ENCODE measurements at regions not wholly inside any gene's neighbourhood (a gene's known extent, or its start where the extent isn't known, plus 50 kb on each side); places are given as distances from the start of the nearest gene placed in this dataset.

- Histone ChIP-seq H3K4me1 (ENCODE audit: insufficient read depth) (peaks cover 5% of the 10 kb centered on the region), H2AFZ (no peak overlapping the region), H3K9me2 (ENCODE audit: insufficient read depth) (no peaks in the 10 kb centered on the region), H3K27me3 (ENCODE audit: insufficient read depth) (no peaks in the 10 kb centered on the region), H4K20me1 (replicated peaks; ENCODE audit: insufficient read depth) (no peaks in the 10 kb centered on the region), H3K27ac (ENCODE audit: low read depth) (no peak overlapping the region), H3K36me3 (ENCODE audit: insufficient read depth) (no peaks in the 10 kb centered on the region), H3K79me2 (replicated peaks; ENCODE audit: insufficient read depth) (no peaks in the 10 kb centered on the region), H3F3A (replicated peaks; ENCODE audit: low read depth) (no peaks in the 10 kb centered on the region), H3K4me3 (no peak overlapping the region), H3K4me2 (no peak overlapping the region)
- peaks cover 4% of the 10 kb centered on the region; the same call in 2 of the 3 replicates for H3K36me3 Mint-ChIP-seq (ENCODE audit: low read depth)
- H3K4me1 Mint-ChIP-seq = no peaks in the 10 kb centered on the region
- no peak overlapping the region for H3K4me3 Mint-ChIP-seq
- TF ChIP-seq ZNF114 (CRISPR knock-in tag; IDR thresholded peaks at IDR 0.05) (no peak), ZNF331 (CRISPR knock-in tag; IDR thresholded peaks at IDR 0.05; ENCODE audit: low read depth) (no peak), CTCF (conservative IDR thresholded peaks at IDR 0.05; ENCODE audit: low read depth in 2 of 2) (no peak), EZH2 (IDR thresholded peaks at IDR 0.05; ENCODE audit: low read depth, unreplicated experiment) (no peak), JUNB (IDR thresholded peaks at IDR 0.05; ENCODE audit: unreplicated experiment) (no peak), NANOG (IDR thresholded peaks at IDR 0.05; ENCODE audit: borderline replicate concordance) (no peak), CREB1 (CRISPR knock-in tag; IDR thresholded peaks at IDR 0.05; ENCODE audit: low read depth) (no peak)
- TF ChIP-seq, protein P1, sequence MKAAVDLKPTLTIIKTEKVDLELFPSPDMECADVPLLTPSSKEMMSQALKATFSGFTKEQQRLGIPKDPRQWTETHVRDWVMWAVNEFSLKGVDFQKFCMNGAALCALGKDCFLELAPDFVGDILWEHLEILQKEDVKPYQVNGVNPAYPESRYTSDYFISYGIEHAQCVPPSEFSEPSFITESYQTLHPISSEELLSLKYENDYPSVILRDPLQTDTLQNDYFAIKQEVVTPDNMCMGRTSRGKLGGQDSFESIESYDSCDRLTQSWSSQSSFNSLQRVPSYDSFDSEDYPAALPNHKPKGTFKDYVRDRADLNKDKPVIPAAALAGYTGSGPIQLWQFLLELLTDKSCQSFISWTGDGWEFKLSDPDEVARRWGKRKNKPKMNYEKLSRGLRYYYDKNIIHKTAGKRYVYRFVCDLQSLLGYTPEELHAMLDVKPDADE (IDR thresholded peaks at IDR 0.05) = no peak
- DNase-seq (ENCODE audit: low spot score) = no peak
- no peak for ATAC-seq
- H3K9me3 Mint-ChIP-seq = peaks cover 4% of the 10 kb centered on the region; the same call in 2 of the 3 replicates
- H3K27me3 Mint-ChIP-seq (ENCODE audit: insufficient read depth, low read depth, poor library complexity) = no peaks in the 10 kb centered on the region
- no peak overlapping the region for H3K27ac Mint-ChIP-seq
These were observed 1346.0 kb upstream of the SPRY2 start for GRCh38 chr13:81686877-81687276.

GRCh38 chr13:81683521-81683920 lies 1342.6 kb upstream of the SPRY2 start:
- no peaks in the 10 kb centered on the region for H3K27me3 ChIP-seq (ENCODE audit: insufficient read depth)
- no peak for ATAC-seq
- Mint-ChIP-seq H3K4me3 (no peak overlapping the region), H3K9me3 (peaks cover 3% of the 10 kb centered on the region; the same call in 2 of the 3 replicates), H3K27me3 (ENCODE audit: insufficient read depth, low read depth, poor library complexity) (no peaks in the 10 kb centered on the region), H3K36me3 (ENCODE audit: low read depth) (no peaks in the 10 kb centered on the region), H3K4me1 (no peaks in the 10 kb centered on the region), H3K27ac (no peak overlapping the region)
- H3K4me1 ChIP-seq (ENCODE audit: insufficient read depth) = no peaks in the 10 kb centered on the region; the same call in 1 of the 2 replicates
- H3K27ac ChIP-seq (ENCODE audit: low read depth) = no peak overlapping the region
- 0 out of 2 replicates have a peak, but pooled peaks cover 4% of the 10 kb centered on the region for H3K36me3 ChIP-seq (ENCODE audit: insufficient read depth)
- H3F3A ChIP-seq (replicated peaks; ENCODE audit: low read depth) = no peaks in the 10 kb centered on the region
- DNase-seq (ENCODE audit: low spot score) = no peak
- no peak overlapping the region for H3K4me3 ChIP-seq
- no peak overlapping the region for H3K4me2 ChIP-seq
- no peaks in the 10 kb centered on the region for H3K79me2 ChIP-seq (replicated peaks; ENCODE audit: insufficient read depth)
- H4K20me1 ChIP-seq (replicated peaks; ENCODE audit: insufficient read depth) = no peaks in the 10 kb centered on the region
- H2AFZ ChIP-seq = no peak overlapping the region
- H3K9me2 ChIP-seq (ENCODE audit: insufficient read depth) = no peaks in the 10 kb centered on the region
- TF ChIP-seq STAT1 (IDR thresholded peaks at IDR 0.05; ENCODE audit: unreplicated experiment) (no peak), ZNF114 (CRISPR knock-in tag; IDR thresholded peaks at IDR 0.05) (no peak), POLR2AphosphoS5 (IDR thresholded peaks at IDR 0.05; ENCODE audit: low read depth) (no peak), ZNF331 (CRISPR knock-in tag; IDR thresholded peaks at IDR 0.05; ENCODE audit: low read depth) (no peak), JUNB (IDR thresholded peaks at IDR 0.05; ENCODE audit: unreplicated experiment) (no peak), NANOG (IDR thresholded peaks at IDR 0.05; ENCODE audit: borderline replicate concordance) (no peak), CREB1 (CRISPR knock-in tag; IDR thresholded peaks at IDR 0.05; ENCODE audit: low read depth) (no peak), EZH2phosphoT487 (IDR thresholded peaks at IDR 0.05; ENCODE audit: unreplicated experiment) (no peak)
- TF ChIP-seq, protein P2, sequence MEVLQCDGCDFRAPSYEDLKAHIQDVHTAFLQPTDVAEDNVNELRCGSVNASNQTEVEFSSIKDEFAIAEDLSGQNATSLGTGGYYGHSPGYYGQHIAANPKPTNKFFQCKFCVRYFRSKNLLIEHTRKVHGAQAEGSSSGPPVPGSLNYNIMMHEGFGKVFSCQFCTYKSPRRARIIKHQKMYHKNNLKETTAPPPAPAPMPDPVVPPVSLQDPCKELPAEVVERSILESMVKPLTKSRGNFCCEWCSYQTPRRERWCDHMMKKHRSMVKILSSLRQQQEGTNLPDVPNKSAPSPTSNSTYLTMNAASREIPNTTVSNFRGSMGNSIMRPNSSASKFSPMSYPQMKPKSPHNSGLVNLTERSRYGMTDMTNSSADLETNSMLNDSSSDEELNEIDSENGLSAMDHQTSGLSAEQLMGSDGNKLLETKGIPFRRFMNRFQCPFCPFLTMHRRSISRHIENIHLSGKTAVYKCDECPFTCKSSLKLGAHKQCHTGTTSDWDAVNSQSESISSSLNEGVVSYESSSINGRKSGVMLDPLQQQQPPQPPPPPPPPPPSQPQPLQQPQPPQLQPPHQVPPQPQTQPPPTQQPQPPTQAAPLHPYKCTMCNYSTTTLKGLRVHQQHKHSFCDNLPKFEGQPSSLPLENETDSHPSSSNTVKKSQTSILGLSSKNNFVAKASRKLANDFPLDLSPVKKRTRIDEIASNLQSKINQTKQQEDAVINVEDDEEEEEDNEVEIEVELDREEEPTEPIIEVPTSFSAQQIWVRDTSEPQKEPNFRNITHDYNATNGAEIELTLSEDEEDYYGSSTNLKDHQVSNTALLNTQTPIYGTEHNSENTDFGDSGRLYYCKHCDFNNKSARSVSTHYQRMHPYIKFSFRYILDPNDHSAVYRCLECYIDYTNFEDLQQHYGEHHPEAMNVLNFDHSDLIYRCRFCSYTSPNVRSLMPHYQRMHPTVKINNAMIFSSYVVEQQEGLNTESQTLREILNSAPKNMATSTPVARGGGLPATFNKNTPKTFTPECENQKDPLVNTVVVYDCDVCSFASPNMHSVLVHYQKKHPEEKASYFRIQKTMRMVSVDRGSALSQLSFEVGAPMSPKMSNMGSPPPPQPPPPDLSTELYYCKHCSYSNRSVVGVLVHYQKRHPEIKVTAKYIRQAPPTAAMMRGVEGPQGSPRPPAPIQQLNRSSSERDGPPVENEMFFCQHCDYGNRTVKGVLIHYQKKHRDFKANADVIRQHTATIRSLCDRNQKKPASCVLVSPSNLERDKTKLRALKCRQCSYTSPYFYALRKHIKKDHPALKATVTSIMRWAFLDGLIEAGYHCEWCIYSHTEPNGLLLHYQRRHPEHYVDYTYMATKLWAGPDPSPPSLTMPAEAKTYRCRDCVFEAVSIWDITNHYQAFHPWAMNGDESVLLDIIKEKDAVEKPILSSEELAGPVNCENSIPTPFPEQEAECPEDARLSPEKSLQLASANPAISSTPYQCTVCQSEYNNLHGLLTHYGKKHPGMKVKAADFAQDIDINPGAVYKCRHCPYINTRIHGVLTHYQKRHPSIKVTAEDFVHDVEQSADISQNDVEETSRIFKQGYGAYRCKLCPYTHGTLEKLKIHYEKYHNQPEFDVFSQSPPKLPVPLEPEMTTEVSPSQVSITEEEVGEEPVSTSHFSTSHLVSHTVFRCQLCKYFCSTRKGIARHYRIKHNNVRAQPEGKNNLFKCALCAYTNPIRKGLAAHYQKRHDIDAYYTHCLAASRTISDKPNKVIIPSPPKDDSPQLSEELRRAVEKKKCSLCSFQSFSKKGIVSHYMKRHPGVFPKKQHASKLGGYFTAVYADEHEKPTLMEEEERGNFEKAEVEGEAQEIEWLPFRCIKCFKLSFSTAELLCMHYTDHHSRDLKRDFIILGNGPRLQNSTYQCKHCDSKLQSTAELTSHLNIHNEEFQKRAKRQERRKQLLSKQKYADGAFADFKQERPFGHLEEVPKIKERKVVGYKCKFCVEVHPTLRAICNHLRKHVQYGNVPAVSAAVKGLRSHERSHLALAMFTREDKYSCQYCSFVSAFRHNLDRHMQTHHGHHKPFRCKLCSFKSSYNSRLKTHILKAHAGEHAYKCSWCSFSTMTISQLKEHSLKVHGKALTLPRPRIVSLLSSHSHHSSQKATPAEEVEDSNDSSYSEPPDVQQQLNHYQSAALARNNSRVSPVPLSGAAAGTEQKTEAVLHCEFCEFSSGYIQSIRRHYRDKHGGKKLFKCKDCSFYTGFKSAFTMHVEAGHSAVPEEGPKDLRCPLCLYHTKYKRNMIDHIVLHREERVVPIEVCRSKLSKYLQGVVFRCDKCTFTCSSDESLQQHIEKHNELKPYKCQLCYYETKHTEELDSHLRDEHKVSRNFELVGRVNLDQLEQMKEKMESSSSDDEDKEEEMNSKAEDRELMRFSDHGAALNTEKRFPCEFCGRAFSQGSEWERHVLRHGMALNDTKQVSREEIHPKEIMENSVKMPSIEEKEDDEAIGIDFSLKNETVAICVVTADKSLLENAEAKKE (CRISPR knock-in tag; IDR thresholded peaks at IDR 0.05) = no peak
- TF ChIP-seq, protein P1 (IDR thresholded peaks at IDR 0.05) = no peak
